HG03457 (cell line): ENCODE measurements at regions not wholly inside any gene's neighbourhood (a gene's known extent, or its start where the extent isn't known, plus 50 kb on each side); places are given as distances from the start of the nearest gene placed in this dataset.
A peak's percentile ranks its signal among the peaks of the same experiment; 100 is the strongest.
"Not testable (repeated sequence)": the region's sequence is repeated elsewhere in the genome, so short reads cannot be mapped to it uniquely, and the experiment has no call there.

Source experiments
- ATAC-seq: cut with Tn5 transposase; IDR thresholded peaks from one replicate; pipeline ENCODE4 v1.9.1; 2021; ENCODE audit warnings: moderate number of reproducible peaks; ENCODE audit not compliant: unreplicated experiment

DNA sequence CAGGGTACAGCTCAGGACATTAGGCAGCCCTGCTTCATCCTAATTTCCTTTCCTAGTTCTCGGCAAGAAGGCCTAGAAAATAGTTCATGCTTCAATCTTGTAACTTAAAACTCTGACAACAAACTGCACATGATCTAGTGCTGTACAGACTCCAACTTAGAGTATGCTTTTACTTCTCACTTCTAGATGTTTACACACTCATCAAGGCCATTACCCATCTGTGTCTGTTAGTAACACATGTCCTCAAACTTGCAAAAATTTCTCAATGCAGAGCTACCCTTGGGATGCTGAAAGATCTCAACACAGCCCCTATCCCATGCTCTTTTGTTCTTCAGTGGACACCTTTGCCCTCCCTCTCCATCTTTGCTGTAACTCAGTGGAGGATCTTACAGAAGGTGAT is 252.0 kb downstream of the OSR1 start:
- ATAC-seq = no peak

DNA sequence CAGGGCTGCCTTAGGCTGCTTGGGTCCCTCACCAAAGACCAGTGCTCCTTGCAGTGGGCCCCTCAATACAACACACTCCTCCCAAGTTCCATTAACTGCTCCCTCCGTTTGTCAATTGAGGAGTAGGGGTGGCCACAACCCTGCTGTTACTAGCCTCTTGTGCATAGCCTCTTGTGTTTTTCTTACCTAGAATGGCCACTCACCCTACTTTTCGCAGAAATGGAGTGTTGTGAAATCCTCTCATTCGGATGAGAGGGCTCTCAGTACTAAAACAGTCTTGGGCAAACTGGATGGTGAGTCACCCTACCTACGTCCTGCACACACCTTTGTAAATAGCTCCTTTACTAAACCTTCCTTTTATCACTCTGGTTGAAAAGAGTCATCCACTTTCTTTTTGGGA is 253.9 kb downstream of the OSR1 start:
- ATAC-seq = no peak

DNA sequence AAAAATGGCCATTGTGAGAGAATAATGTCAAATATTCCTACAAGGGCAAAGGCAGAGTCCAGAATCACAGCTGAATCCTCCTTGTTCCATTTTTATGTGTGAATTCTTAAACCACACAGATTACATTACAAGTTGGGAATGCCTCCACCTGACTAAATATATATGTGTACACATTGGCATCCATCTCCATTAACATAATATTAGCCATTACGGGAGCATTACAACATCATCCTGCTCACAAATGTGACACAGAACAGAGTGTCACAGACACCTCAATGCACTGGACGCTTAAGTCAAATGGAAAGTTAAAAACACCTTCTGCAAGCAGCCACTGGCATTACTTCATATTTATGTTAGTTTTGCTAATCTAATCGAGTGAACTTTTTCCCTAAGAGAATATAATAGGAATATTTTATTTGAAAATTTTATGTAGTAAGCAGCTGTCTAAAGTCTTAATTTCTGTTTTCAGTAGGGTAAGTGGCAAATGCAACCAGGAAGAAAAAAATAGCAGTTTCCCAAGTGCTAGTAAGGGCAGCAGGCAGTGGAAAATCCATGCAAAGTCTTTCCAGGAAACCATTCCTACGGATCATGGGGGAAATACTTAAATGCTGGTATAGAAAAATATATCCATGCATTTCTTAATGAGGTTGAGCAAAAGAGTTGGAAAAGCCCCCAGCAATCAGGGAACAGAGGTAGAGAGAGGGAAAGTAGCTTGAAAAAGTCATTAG is 255.6 kb downstream of the OSR1 start:
- ATAC-seq = no peak

DNA sequence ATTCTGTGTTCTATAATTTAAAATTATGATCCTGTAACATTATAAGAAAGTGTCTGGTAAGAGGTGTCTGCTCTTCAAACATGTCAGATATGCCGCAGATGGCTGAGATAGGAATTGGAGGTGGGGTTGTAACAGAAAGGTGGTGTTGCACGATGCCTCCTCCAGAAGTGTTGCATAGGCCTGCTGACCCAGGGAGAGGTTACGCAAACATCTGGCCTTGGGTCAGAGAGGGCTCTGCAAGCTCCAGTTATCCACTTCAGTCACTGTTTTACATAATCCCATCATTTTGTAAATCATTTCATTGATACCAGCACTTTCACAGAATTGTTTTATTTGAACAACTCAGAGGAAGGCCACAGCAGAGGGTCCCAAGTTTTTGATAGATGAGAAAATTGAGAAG is 256.5 kb downstream of the OSR1 start:
- no peak for ATAC-seq

DNA sequence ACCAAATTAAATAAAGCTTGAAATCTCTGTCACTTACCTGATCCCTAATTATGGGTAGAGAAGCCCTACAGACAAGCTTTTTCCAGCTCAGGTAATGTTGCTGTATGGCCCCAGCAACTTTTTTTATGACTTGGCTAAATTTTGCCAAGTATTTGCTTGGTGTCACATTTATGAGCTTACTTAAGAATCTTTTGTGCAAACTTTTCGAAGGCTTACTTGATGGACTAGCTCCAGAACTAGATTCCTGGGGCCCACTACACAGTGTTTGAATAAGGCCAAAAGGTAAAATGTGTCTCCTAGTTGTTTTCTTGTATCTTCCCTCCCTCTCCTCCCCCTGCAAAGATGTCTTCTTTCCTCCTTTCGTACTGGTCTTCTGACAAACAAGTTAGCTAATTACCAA is 257.9 kb downstream of the OSR1 start:
- no peak for ATAC-seq

DNA sequence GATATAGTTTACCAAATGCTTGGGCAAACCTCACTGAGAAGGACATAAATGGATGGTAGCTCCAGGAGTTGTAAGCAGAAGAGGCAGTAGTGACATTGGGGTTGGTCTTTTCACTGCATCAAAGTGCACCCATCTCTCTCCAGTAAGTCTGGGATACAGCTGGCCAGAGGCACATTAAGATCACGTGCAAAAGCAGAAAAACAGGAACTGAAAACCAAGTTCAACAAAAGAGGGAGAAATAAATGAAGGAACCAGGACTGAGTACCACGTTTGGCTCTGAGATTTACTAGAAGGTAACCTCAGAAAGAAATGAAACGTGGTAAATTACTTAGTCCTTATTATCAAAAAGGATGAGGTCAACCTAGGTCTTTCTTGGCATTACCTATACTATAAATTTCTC is 259.2 kb downstream of the OSR1 start:
- ATAC-seq = no peak

DNA sequence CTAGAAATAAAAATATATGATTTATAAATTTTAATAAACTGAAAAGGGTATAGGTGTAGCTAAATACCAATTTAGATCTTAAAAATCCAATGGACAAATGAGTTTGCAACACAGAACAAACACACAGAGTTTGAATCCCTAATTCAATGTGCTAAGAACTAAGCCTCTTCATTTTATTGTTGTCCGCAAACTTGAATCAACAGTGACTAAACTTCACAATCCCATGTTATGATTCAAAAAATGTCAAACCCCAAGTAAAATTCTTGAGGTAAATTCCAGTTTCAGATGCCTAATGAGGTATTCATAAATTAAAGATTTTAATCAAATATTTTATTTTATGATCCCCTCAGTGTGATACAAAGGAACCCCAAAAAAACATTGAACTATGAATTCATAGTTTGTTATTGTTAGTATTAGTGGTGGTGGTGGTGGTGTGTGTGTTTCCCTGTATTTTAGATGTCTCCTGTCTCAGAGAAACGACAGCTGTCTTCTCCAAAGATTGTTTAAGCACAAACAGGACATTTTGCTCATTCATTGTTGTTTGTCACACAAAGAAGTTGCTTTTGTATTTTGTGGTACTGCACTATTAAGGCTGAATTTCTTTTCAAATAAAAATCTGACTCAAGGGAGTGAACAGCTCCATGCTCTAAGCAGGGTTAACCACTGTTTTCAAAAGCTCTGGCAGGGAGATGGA is 259.8 kb downstream of the OSR1 start:
- no peak for ATAC-seq

DNA sequence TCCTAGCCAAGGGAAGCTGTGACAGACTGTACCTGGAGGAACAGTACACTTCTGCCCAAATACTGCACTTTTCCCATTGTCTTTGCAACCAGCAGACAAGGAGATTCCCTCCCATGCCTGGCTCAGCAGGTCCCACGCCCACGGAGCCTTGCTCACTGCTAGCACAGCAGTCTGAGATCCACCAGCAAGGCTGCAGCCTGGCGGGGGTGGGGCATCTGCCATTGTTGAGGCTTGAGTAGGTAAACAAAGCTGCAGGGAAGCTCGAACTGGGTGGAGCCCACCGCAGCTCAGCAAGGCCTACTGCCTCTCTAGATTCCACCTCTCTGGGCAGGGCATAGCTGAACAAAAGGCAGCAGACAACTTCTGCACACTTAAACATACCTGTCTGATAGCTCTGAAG is 268.9 kb downstream of the OSR1 start:
- ATAC-seq = not testable (repeated sequence)

DNA sequence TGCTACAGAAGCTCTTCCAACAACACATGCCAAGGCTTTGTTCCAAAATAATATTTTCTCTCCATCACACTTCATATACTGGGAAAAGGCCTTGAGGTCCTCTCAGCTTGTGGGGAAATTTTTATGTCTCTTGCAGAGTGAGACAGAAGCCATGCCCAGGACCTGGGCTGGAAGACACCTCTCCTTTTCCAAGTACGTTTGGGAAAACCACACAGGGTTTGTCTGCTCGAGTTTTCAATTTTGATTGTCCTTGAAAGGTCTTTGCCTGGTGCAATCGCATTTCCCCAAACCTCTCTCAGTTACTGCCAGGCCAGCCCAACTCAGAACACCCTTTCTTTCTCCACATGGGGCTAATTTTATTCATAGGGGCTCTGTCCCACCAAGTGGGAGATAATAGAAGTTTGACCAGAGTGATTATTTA is 272.2 kb downstream of the OSR1 start:
- ATAC-seq = no peak

DNA sequence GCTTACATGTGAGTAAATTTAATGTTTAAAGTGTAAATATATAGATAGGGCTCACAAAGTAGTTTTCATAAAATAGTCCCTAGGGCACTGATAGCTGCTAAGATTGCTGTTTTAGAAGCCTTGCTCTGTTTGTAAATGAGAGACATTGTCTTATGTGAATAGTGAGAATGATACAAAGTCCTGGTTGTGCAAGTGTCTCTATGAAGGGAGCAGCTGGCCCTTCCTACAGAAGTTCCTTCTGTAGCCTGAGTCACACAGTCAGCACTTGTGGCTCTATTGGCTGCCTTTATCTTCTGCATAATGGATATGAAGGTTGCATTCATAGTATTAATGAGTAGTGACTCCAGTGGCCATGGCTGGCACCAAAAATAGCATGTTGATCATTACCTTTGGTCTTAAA is 279.7 kb downstream of the OSR1 start:
- ATAC-seq = no peak

DNA sequence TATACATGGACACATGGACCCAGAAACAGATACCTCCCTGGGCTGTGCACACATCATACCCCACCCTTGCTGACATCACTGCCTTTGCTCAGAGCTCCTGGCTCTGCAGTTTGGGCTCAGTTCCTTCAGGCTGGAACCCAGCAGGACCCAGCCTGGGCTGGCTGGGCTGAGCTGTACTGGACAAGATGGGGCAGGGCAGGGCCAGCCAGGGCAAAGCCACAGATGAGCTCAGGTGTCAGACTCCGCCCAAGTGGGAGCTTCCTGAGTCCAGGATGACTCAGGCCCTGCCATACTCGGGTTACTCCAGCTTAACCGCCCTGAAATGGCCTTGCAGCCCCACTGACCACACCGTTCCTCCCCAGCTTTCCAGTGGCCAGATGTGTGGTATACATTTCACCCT is 284.9 kb downstream of the OSR1 start:
- ATAC-seq = no peak

DNA sequence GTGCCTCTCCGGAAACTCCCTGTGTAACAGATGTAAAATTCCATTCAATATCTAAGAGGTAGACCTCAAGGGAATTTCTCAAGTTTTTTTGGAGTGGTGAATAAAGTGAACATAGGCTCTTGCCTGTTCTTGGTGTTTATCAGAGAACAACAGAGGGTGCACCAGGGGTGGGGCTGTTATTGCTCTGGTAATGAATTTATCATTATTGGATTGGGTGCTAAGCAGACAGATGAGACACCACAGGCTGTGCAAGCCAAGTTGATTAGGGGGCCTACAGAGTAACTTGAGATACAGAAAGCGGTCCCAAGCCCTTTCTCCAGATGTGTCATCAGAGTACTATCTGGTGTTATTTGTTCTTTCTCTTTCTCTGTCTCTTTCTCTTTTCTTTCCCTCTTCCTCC is 286.3 kb downstream of the OSR1 start:
- no peak for ATAC-seq

DNA sequence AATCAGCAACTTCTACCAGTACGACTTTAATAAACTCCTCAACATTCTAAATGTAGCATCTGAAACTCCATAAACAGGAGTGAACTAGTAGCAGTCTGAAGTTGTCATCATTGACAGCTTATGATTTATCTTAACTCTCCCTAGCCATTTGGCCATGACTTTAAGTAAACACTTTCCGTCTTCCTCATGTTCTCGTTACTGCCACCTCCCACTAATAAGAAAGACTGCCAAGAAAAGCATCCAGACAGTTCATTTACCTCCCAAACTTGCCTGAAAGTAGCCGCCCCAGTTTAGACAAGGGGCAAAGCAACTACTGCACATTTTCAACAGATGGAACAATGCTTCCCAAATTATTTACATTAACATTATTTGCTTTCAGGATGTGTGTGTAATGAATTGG is 287.5 kb downstream of the OSR1 start:
- ATAC-seq = no peak

DNA sequence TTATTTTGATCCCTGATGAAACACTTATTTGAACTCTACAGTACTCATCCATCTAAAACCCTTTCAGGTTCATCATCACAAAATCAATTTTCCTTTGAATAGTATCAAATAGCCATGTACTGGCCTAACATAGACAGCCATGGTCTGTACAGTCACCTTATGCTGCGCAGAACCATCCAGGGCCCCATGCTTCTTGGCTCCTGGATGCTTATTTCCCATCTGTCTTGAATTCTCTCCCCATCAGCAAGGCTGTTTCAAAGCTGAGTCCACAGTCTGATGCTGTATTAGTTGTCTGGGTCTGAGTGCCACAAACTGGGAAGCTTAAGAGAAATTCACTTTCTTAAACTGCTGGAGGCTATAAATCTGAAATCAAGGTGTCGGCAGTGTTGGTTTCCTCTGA is 290.2 kb downstream of the OSR1 start:
- ATAC-seq = no peak

DNA sequence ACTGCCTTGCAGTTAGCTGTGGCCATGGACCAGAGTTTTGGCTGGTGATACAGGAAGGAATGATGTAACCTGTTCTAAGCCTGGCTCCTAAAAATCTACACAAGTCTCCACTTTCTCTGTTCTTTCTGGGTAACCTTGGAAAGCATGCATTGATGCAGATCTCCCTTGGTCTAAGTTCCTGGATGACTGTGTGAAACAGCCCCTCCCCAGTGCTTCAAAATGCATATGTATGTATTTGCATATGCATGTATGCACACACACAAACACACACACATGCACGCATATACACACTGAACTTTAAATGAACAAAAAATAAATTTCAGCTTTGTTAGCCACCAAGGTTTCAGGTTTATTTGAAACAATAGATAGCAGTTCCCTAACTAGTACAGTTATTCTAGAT is 296.1 kb downstream of the OSR1 start:
- ATAC-seq = no peak

DNA sequence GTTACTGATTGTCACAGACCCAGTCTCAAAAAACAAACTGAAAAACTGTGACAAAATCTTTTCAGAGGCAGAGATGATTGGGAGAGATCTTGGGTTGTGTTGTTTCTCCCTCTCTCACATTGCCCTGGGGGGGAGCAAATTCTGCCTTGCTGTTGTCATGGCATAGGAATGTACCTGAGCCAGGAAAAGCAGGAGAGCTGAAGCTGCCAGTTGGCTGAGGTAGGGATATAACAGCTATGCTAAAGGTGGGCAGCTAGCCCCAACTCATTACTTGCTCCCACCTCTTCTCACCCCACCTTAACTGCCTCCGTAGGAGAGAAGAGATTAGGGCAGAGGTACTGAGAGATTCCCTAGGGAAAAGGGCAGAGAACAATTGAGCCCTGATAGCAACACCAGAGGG is 299.3 kb downstream of the OSR1 start:
- no peak for ATAC-seq

DNA sequence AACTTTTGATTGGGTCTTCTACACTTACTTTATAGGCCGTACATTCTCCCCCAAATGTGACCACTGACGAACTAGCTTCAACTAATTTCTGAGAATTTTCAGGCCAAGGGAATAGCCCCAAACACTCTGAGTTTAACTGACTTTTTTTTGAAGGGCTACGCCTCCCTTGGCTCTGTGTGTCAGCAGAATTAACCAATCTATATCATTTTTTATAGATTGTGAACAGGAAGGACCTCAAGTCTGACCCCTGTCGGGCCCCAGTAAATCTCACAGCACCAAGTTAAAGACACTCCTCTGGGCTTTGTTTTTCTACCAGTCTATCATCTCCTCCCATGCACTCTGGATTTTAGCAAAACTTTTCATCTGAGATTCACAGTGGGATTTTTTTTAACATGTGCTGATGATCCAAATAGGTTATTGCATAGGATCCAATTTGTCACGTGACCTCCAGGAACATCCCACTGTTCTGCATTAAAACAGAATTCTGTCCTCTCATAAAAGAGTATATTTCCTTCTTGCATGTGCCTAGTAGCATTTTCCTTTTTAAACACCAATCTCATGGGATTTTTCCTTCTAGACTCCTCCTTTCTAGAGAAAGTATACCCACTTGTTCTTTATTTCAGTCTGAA is 307.1 kb downstream of the OSR1 start:
- no peak for ATAC-seq

DNA sequence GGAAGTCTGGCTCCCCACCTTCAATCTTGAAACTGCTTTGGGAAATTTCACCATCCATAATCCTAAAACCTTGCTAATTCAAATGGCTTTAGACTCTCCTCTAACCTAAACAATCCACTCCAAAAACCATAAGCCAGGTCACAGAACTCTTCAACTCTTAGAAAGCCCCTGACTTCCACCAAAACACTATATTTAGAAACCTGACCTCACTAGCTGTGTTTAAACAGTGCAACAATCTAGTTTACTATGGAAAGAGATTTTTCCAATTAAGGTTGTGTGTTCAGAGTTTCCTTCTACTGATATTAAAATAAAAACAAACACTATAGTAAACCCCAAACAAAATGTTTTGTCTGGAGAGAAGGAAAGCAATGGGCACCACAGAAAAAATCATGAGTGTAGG is 308.1 kb downstream of the OSR1 start:
- ATAC-seq = no peak

DNA sequence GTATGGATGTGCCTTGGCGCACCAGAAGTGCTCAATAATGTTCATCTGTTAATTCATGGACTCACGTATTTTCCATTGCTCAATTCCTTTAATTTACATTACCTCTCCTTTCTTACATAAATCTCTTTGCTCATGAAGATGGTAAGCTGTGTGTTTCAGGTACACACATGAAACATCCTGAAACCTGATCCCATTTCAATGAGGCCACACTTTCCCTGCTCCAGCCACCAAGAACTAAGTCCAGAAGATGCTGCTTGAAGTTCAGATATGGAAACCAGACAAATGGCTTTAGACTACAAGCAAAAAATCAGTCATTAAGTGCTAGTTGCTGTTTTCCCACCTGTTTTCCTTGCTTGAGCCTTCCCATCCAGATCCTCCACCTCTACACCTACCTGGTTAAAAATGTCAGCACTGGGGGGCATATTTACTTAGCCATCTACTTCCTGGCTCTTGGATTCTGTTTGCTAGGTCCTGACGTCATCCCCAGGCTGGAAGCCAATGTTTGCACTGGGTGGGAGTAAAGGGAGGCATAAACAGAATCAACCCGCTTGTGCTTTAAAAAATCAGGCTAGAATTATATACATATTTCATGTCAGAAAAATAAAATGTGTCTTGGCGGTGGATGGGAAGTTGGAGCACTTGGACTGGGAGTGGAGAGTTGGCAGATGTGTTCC is 309.7 kb downstream of the OSR1 start:
- ATAC-seq = no peak

DNA sequence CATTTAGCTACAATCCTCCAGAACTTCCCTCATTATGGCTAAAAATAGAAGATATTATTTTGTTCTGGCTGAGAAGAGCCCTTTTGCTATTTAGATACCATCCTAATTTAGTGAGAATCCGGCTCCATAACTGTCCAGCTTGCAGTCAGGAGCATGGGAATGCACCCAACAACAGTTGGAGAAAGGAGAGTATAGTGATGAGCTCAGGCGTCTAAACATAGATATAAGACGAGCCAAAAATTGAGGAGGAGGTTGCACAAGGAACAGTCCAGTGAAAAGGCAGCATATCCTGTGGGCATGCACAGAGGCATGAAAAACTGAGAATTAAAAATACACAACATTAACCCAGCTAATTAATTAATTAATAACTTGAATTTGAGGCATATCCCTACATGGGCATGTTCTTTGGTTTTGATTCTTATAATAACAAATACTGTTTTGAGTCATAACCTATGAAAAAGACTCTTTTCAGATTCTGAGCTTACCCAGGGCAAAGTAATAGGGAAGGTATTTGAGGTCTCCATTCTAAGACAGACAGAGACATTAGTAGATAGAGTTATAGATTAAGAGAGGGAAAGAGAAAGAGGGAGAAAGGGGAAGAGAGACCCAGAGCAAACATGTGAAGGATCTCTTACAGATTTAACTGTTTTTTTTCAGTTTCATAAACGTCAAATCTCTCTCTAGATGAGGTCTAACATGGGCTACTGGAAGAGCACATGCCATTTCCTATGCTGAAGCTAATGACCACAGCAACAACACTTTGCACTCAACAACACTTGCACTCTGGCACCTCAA is 311.2 kb downstream of the OSR1 start:
- peak; percentile 91 for ATAC-seq

DNA sequence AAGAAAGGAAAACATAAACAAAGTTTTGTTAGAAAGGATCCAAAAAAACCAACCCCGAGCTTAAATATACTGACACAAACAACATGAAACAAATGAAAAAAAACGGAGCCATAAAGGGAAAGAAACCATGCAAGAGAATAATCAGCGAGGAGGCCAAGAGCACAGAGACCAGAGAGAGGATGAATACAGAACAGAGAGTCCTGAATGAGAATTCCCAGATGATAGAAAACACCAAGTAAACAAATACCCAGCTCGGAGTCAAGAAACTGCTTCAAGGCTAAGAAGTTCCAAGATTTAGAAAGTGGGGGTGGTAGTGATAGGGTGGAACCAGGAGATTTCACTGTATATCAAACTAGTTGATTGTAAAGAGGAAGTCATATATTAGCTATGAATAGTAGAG is 313.3 kb downstream of the OSR1 start:
- no peak for ATAC-seq
